ENCODE measurements at regions not wholly inside any gene's neighbourhood (a gene's known extent, or its start where the extent isn't known, plus 50 kb on each side); places are given as distances from the start of the nearest gene placed in this dataset.

GRCh38 chrX:1935805-1936204, 320.9 kb downstream of the ASMT start:
- H3K4me3 ChIP-seq (ENCODE audit: low read depth, low read length), result no peak overlapping the region
- TF ChIP-seq BCL6B (tag by site-specific recombination; IDR thresholded peaks at IDR 0.05), result no peak
- TF ChIP-seq ZNF335 (tag by site-specific recombination; conservative IDR thresholded peaks at IDR 0.05), result no peak
- no peak for TF ChIP-seq ZBTB8A (tag by site-specific recombination; IDR thresholded peaks at IDR 0.05)
- TF ChIP-seq ZNF510 (tag by site-specific recombination; IDR thresholded peaks at IDR 0.05; ENCODE audit: insufficient replicate concordance), result no peak
- no peaks in the 10 kb centered on the region for H3K9me3 ChIP-seq (ENCODE audit: control insufficient read depth, insufficient read depth, low read depth, low read length)
- ChIA-PET CTCF (no interaction called here), POLR2A (no interaction called here)
- no peaks in the 10 kb centered on the region for H3K4me1 ChIP-seq (ENCODE audit: control insufficient read depth, insufficient read depth, low read length)
- H3K36me3 ChIP-seq (ENCODE audit: control insufficient read depth in 2 of 2, insufficient read depth in 1 of 2, low read length in 2 of 2), result no peaks in the 10 kb centered on the region
- H3K27ac ChIP-seq (ENCODE audit: extremely low read depth, low read depth, low read length), result no peak overlapping the region

GRCh38 chrX:1938190-1938589, 323.3 kb downstream of the ASMT start:
- no peak overlapping the region for H3K27ac ChIP-seq (ENCODE audit: extremely low read depth, low read depth, low read length)
- H3K9me3 ChIP-seq (ENCODE audit: control insufficient read depth, insufficient read depth, low read depth, low read length), result no peaks in the 10 kb centered on the region
- ChIA-PET CTCF (no interaction called here), POLR2A (no interaction called here)
- no peaks in the 10 kb centered on the region for H3K36me3 ChIP-seq (ENCODE audit: control insufficient read depth in 2 of 2, insufficient read depth in 1 of 2, low read length in 2 of 2)
- no peak overlapping the region for H3K4me3 ChIP-seq (ENCODE audit: low read depth, low read length)
- TF ChIP-seq ZNF140 (tag by site-specific recombination; IDR thresholded peaks at IDR 0.05) (no peak), ZBTB17 (tag by site-specific recombination; IDR thresholded peaks at IDR 0.05) (no peak), ZSCAN16 (tag by site-specific recombination; IDR thresholded peaks at IDR 0.05) (no peak), ZNF274 (IDR thresholded peaks at IDR 0.05; ENCODE audit: low read length) (no peak), ZNF274 (tag by site-specific recombination; IDR thresholded peaks at IDR 0.05; ENCODE audit: borderline replicate concordance) (no peak)
- no peaks in the 10 kb centered on the region for H3K4me1 ChIP-seq (ENCODE audit: control insufficient read depth, insufficient read depth, low read length)

GRCh38 chrX:1941321-1941720, 326.5 kb downstream of the ASMT start:
- ChIA-PET CTCF (no interaction called here), POLR2A (no interaction called here)
- Histone ChIP-seq H3K9me3 (ENCODE audit: control insufficient read depth, insufficient read depth, low read depth, low read length) (no peaks in the 10 kb centered on the region), H3K4me3 (ENCODE audit: low read depth, low read length) (no peak overlapping the region), H3K27ac (ENCODE audit: extremely low read depth, low read depth, low read length) (no peak overlapping the region), H3K4me1 (ENCODE audit: control insufficient read depth, insufficient read depth, low read length) (no peaks in the 10 kb centered on the region), H3K36me3 (ENCODE audit: control insufficient read depth in 2 of 2, insufficient read depth in 1 of 2, low read length in 2 of 2) (no peaks in the 10 kb centered on the region)
- TF ChIP-seq ZNF148 (tag by site-specific recombination; IDR thresholded peaks at IDR 0.05; ENCODE audit: borderline replicate concordance) (no peak), ZNF776 (tag by site-specific recombination; IDR thresholded peaks at IDR 0.05; ENCODE audit: borderline replicate concordance) (no peak), ZSCAN30 (tag by site-specific recombination; IDR thresholded peaks at IDR 0.05) (no peak), ZNF76 (tag by site-specific recombination; IDR thresholded peaks at IDR 0.05; ENCODE audit: borderline replicate concordance, low read depth) (no peak), TCF7L2 (IDR thresholded peaks at IDR 0.05; ENCODE audit: borderline replicate concordance, low read depth, low read length) (no peak), ZNF48 (tag by site-specific recombination; IDR thresholded peaks at IDR 0.05) (no peak), ZNF561 (tag by site-specific recombination; IDR thresholded peaks at IDR 0.05; ENCODE audit: borderline replicate concordance) (no peak), ZFP3 (tag by site-specific recombination; IDR thresholded peaks at IDR 0.05; ENCODE audit: low read depth) (no peak), ZNF157 (tag by site-specific recombination; IDR thresholded peaks at IDR 0.05) (no peak), ZNF362 (tag by site-specific recombination; IDR thresholded peaks at IDR 0.05) (no peak), SP7 (tag by site-specific recombination; IDR thresholded peaks at IDR 0.05) (no peak)
